IMR-90 (cell line): ENCODE measurements at regions not wholly inside any gene's neighbourhood (a gene's known extent, or its start where the extent isn't known, plus 50 kb on each side); places are given as distances from the start of the nearest gene placed in this dataset.

Source experiments
- CEBPB ChIP-seq: IDR thresholded peaks from 2 replicates; pipeline ENCODE4 v1.6.1; 2012; ENCODE audit warnings: low read depth, low read length, improper control_type of control experiment
- CHD1 ChIP-seq: IDR thresholded peaks from 2 replicates; pipeline ENCODE4 v1.6.1; 2012; ENCODE audit warnings: low read depth, low read length, improper control_type of control experiment
- FOS ChIP-seq: fragments of 150-350 bp; IDR thresholded peaks from 2 replicates; pipeline ENCODE4 v1.6.1; 2016; ENCODE audit warnings: low read depth, low read length
- MAFK ChIP-seq: IDR thresholded peaks from 2 replicates; pipeline ENCODE4 v1.6.1; 2012; ENCODE audit warnings: low read depth, low read length, improper control_type of control experiment
- POLR2A ChIP-seq: IDR thresholded peaks from 2 replicates; pipeline ENCODE4 v1.6.1; 2012; ENCODE audit warnings: mild to moderate bottlenecking, low read depth, low read length
- RAD21 ChIP-seq: IDR thresholded peaks from 2 replicates; pipeline ENCODE4 v1.6.1; 2012; ENCODE audit warnings: low read length, improper control_type of control experiment
- SMC3 ChIP-seq: fragments of 150-350 bp; IDR thresholded peaks from 2 replicates; pipeline ENCODE4 v1.6.1; 2016; ENCODE audit warnings: low read depth, mild to moderate bottlenecking, antibody characterized with exemption, low read length, moderate library complexity
- TF ChIP-seq, protein P1 (sequence below): conservative IDR thresholded peaks from 2 replicates; pipeline ENCODE4 v1.5.1; 2012; ENCODE audit warnings: mild to moderate bottlenecking, low read depth, low read length, improper control_type of control experiment

DNA sequence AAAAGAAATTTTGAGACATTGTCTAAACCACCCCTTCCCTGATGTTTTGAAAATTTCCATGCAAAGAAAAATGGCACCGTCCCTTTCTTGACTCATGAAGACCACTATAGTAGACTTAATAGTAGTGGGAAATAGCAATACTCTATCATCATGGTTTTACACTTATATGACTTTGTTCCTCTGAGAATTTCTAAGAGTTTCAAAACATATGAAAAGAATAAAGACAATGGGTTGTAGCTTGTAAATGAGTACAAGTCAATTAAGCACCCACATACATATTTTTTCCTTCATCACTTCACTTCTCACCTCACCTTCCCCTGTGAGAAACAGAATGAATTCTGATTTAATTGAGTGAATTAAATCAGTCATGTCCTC is 151.7 kb downstream of the LYPLAL1 start:
- TF ChIP-seq, protein P1, sequence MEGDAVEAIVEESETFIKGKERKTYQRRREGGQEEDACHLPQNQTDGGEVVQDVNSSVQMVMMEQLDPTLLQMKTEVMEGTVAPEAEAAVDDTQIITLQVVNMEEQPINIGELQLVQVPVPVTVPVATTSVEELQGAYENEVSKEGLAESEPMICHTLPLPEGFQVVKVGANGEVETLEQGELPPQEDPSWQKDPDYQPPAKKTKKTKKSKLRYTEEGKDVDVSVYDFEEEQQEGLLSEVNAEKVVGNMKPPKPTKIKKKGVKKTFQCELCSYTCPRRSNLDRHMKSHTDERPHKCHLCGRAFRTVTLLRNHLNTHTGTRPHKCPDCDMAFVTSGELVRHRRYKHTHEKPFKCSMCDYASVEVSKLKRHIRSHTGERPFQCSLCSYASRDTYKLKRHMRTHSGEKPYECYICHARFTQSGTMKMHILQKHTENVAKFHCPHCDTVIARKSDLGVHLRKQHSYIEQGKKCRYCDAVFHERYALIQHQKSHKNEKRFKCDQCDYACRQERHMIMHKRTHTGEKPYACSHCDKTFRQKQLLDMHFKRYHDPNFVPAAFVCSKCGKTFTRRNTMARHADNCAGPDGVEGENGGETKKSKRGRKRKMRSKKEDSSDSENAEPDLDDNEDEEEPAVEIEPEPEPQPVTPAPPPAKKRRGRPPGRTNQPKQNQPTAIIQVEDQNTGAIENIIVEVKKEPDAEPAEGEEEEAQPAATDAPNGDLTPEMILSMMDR: no peak
- TF ChIP-seq FOS: no peak
- TF ChIP-seq CHD1: no peak
- TF ChIP-seq POLR2A: no peak
- TF ChIP-seq RAD21: no peak
- no peak for TF ChIP-seq MAFK
- no peak for TF ChIP-seq CEBPB
- no peak for TF ChIP-seq SMC3
